IMR-90 (cell line): ENCODE measurements at regions not wholly inside any gene's neighbourhood (a gene's known extent, or its start where the extent isn't known, plus 50 kb on each side); places are given as distances from the start of the nearest gene placed in this dataset.

Experiments
- ATAC-seq: fragments of 200-7000 bp; cut with Tn5 transposase; 2 replicates; pipeline ENCODE4 v1.9.1; 2020; ENCODE audit warnings: low read depth, mild to moderate bottlenecking, moderate library complexity
- BruUV-seq: library from RNA; stranded (reverse); fragments of 400-500 nt; replicated peaks from 2 replicates; lab custom pipeline; 2021; lab: Mats Ljungman, UMichigan
- CTCF ChIA-PET: fragments of 300-600 bp; formaldehyde crosslinking; extraction: SDS; loops from one replicate; lab custom pipeline; 2021; ENCODE audit warnings: antibody characterized with exemption; lab: Yijun Ruan, JAX
- POLR2A ChIA-PET: fragments of 300-600 bp; sonication (Branson Sonifier 250); formaldehyde crosslinking; loops from one replicate; lab custom pipeline; 2022; ENCODE audit warnings: antibody characterized with exemption; ENCODE audit not compliant: unreplicated experiment; lab: Charles Lee
- DNase-seq: peaks from one replicate; pipeline ENCODE4 v3.0.0; 2013
- H2AFZ ChIP-seq: replicated peaks from 2 replicates; pipeline ENCODE3; 2013; ENCODE audit warnings: low read length, mild to moderate bottlenecking; ENCODE audit not compliant: poor library complexity
- H2AK5ac ChIP-seq: 2 replicates; pipeline ENCODE4 v1.6.1; 2013; ENCODE audit warnings: low read depth, low read length, inconsistent platforms
- H2AK9ac ChIP-seq: replicated peaks from 2 replicates; pipeline ENCODE3; 2013; ENCODE audit warnings: mild to moderate bottlenecking, low read depth, low read length, moderate library complexity; ENCODE audit not compliant: poor library complexity
- H2BK120ac ChIP-seq: 2 replicates; pipeline ENCODE4 v1.6.1; 2013; ENCODE audit warnings: low read depth, low read length, inconsistent platforms
- H2BK15ac ChIP-seq: 3 replicates; pipeline ENCODE4 v1.6.1; 2013; ENCODE audit warnings: low read depth, low read length, inconsistent platforms
- H2BK20ac ChIP-seq: 2 replicates; pipeline ENCODE4 v1.6.1; 2013; ENCODE audit warnings: low read depth, mild to moderate bottlenecking, inconsistent platforms, low read length, moderate library complexity
- H2BK5ac ChIP-seq: 2 replicates; pipeline ENCODE4 v1.6.1; 2013; ENCODE audit warnings: mild to moderate bottlenecking, low read depth, low read length, inconsistent platforms; ENCODE audit not compliant: poor library complexity, severe bottlenecking
- H3K14ac ChIP-seq: replicated peaks from 2 replicates; pipeline ENCODE4 v1.6.1; 2013; ENCODE audit warnings: low read depth, low read length, inconsistent platforms
- H3K18ac ChIP-seq: 2 replicates; pipeline ENCODE4 v1.6.1; 2013; ENCODE audit warnings: low read depth, low read length, control low read depth
- H3K23ac ChIP-seq: 2 replicates; pipeline ENCODE4 v1.6.1; 2013; ENCODE audit warnings: low read depth, low read length, inconsistent platforms
- H3K27ac ChIP-seq: 2 replicates; pipeline ENCODE4 v1.5.1; 2013; ENCODE audit warnings: mild to moderate bottlenecking, control low read depth, low read length; ENCODE audit not compliant: insufficient read depth
- H3K27me3 ChIP-seq: 2 replicates; pipeline ENCODE4 v1.6.1; 2013; ENCODE audit warnings: low read length; ENCODE audit not compliant: control insufficient read depth, insufficient read depth
- H3K36me3 ChIP-seq: 2 replicates; pipeline ENCODE4 v1.6.1; 2013; ENCODE audit warnings: low read length, mixed read lengths; ENCODE audit not compliant: control insufficient read depth, insufficient read depth
- H3K4ac ChIP-seq: 2 replicates; pipeline ENCODE4 v1.6.1; 2013; ENCODE audit warnings: low read depth, low read length, inconsistent platforms
- H3K4me1 ChIP-seq: 2 replicates; pipeline ENCODE4 v1.6.1; 2013; ENCODE audit warnings: low read length, mixed read lengths; ENCODE audit not compliant: control insufficient read depth, insufficient read depth
- H3K4me2 ChIP-seq: 2 replicates; pipeline ENCODE4 v1.6.1; 2013; ENCODE audit warnings: low read depth, mild to moderate bottlenecking, control low read depth, low read length, moderate library complexity
- H3K4me3 ChIP-seq: 2 replicates; pipeline ENCODE4 v1.5.1; 2013; ENCODE audit warnings: low read depth, mild to moderate bottlenecking, control low read depth, low read length, moderate library complexity; ENCODE audit not compliant: insufficient read depth
- H3K56ac ChIP-seq: 2 replicates; pipeline ENCODE4 v1.6.1; 2013; ENCODE audit warnings: low read length, inconsistent platforms; ENCODE audit not compliant: insufficient read depth; ENCODE audit errors: extremely low read depth
- H3K79me1 ChIP-seq, 2 experiments: 2 replicates each; pipeline ENCODE4 v1.6.1; 2013; ENCODE audit warnings: low read length in 2 of 2, inconsistent platforms in 1 of 2, low read depth in 1 of 2
- H3K9ac ChIP-seq: 2 replicates; pipeline ENCODE4 v1.6.1; 2013; ENCODE audit warnings: low read depth, low read length, control low read depth
- H3K9me1 ChIP-seq: 2 replicates; pipeline ENCODE4 v1.6.1; 2013; ENCODE audit warnings: low read length, inconsistent platforms; ENCODE audit not compliant: insufficient read depth
- H3K9me3 ChIP-seq: 2 replicates; pipeline ENCODE4 v1.6.1; 2013; ENCODE audit warnings: low read length; ENCODE audit not compliant: control insufficient read depth, insufficient read depth
- H4K20me1 ChIP-seq: 2 replicates; pipeline ENCODE4 v1.6.1; 2013; ENCODE audit warnings: low read length, inconsistent platforms; ENCODE audit not compliant: insufficient read depth
- H4K5ac ChIP-seq: 2 replicates; pipeline ENCODE4 v1.6.1; 2013; ENCODE audit warnings: mild to moderate bottlenecking, low read depth, low read length, control low read depth
- H4K8ac ChIP-seq, 2 experiments: 2 replicates each; pipeline ENCODE4 v1.6.1; 2013; ENCODE audit warnings: low read depth in 2 of 2, low read length in 2 of 2, control low read depth in 1 of 2, inconsistent platforms in 1 of 2
- H4K91ac ChIP-seq: 2 replicates; pipeline ENCODE4 v1.6.1; 2013; ENCODE audit warnings: low read depth, low read length, inconsistent platforms; ENCODE audit not compliant: insufficient read depth
- BHLHE40 ChIP-seq: fragments of 150-350 bp; IDR thresholded peaks from 2 replicates; pipeline ENCODE4 v1.6.1; 2016; ENCODE audit warnings: mild to moderate bottlenecking, low read depth, low read length
- FOS ChIP-seq: fragments of 150-350 bp; IDR thresholded peaks from 2 replicates; pipeline ENCODE4 v1.6.1; 2016; ENCODE audit warnings: low read depth, low read length
- MAFK ChIP-seq: IDR thresholded peaks from 2 replicates; pipeline ENCODE4 v1.6.1; 2012; ENCODE audit warnings: low read depth, low read length, improper control_type of control experiment
- MAZ ChIP-seq: IDR thresholded peaks from 2 replicates; pipeline ENCODE4 v1.6.1; 2012; ENCODE audit warnings: low read depth, mild to moderate bottlenecking, low read length, improper control_type of control experiment, moderate library complexity, borderline replicate concordance
- MXI1 ChIP-seq: IDR thresholded peaks from 2 replicates; pipeline ENCODE4 v1.6.1; 2012; ENCODE audit warnings: low read depth, mild to moderate bottlenecking, low read length, moderate library complexity, borderline replicate concordance
- NFE2L2 ChIP-seq: fragments of 150-350 bp; IDR thresholded peaks from 2 replicates; pipeline ENCODE4 v1.6.1; 2016; ENCODE audit warnings: low read depth, mild to moderate bottlenecking, low read length
- POLR2A ChIP-seq: IDR thresholded peaks from 2 replicates; pipeline ENCODE4 v1.6.1; 2012; ENCODE audit warnings: mild to moderate bottlenecking, low read depth, low read length
- RAD21 ChIP-seq: IDR thresholded peaks from 2 replicates; pipeline ENCODE4 v1.6.1; 2012; ENCODE audit warnings: low read length, improper control_type of control experiment
- RCOR1 ChIP-seq: IDR thresholded peaks from 2 replicates; pipeline ENCODE4 v1.6.1; 2012; ENCODE audit warnings: mild to moderate bottlenecking, low read length, improper control_type of control experiment; ENCODE audit not compliant: insufficient replicate concordance
- RFX5 ChIP-seq: IDR thresholded peaks from 2 replicates; pipeline ENCODE4 v1.8.0; 2012; ENCODE audit warnings: low read depth, mild to moderate bottlenecking, low read length, moderate library complexity
- WGBS, 2 experiments: methylation state at CpG; one replicate each; pipeline versions ENCODE4 v1.1.5 to v1.1.7; 2013; ENCODE audit warnings: missing lambda C conversion rate in 2 of 2; ENCODE audit not compliant: insufficient read length in 1 of 2; ENCODE audit errors: extremely low coverage in 2 of 2; 5-methylcytosine and 5-hydroxymethylcytosine counted together
- dilution Hi-C: fragments of 300-500 bp; cut with HindIII; formaldehyde crosslinking; loops from one replicate; pipeline ENCODE4 v1.14.3; 2018; ENCODE audit warnings: low sequenced_read_pairs; ENCODE audit not compliant: unreplicated experiment
- in situ Hi-C: fragments of 300-500 bp; cut with MboI; formaldehyde crosslinking; loops from 3 replicates; pipeline ENCODE4 v1.14.3; 2019; ENCODE audit warnings: low sequenced_read_pairs, inconsistent platforms, mixed read lengths
- intact Hi-C: fragments of 100-400 bp; cut with micrococcal nuclease; formaldehyde crosslinking; loops from 2 replicates; pipeline ENCODE4 v1.10.0; 2022
- TF ChIP-seq, protein P1 (sequence below): fragments of 150-350 bp; IDR thresholded peaks from 2 replicates; pipeline ENCODE4 v1.6.1; 2017; ENCODE audit warnings: mild to moderate bottlenecking, antibody characterized with exemption, low read length, low read depth
- TF ChIP-seq, protein P2 (sequence below): fragments of 150-350 bp; IDR thresholded peaks from 2 replicates; pipeline ENCODE4 v1.6.1; 2016; ENCODE audit warnings: low read depth, mild to moderate bottlenecking, low read length, moderate library complexity, borderline replicate concordance

- H2AFZ ChIP-seq = no peak overlapping the region
- H3K56ac ChIP-seq = no peak overlapping the region
- H3K27ac ChIP-seq = no peak overlapping the region
- H2BK20ac ChIP-seq = no peak overlapping the region
- dilution Hi-C loops (no loop called here), intact Hi-C loops (no loop called here), in situ Hi-C loops (no loop called here)
- H3K14ac ChIP-seq = no peak overlapping the region
- H2BK120ac ChIP-seq = no peak overlapping the region
- H3K4me1 ChIP-seq = peaks cover 2% of the 10 kb centered on the region; the same call in 1 of the 2 replicates
- H2AK9ac ChIP-seq = no peak overlapping the region
- H4K20me1 ChIP-seq = no peaks in the 10 kb centered on the region; the same call in 1 of the 2 replicates
- ChIA-PET POLR2A (no interaction called here), CTCF (no interaction called here)
- H3K23ac ChIP-seq = no peak overlapping the region
- H3K9me1 ChIP-seq = no peaks in the 10 kb centered on the region; the same call in 1 of the 2 replicates
- no peak overlapping the region for H4K5ac ChIP-seq
- DNase-seq (no peak), ATAC-seq (no peak)
- H3K9me3 ChIP-seq = no peaks in the 10 kb centered on the region
- H3K27me3 ChIP-seq = peaks cover 4% of the 10 kb centered on the region; the same call in 1 of the 2 replicates
- no peak overlapping the region for H4K91ac ChIP-seq
- no peak overlapping the region for H2AK5ac ChIP-seq
- no peak overlapping the region for H3K4me2 ChIP-seq
- WGBS, 2 experiments = 100% methylated on average over 3 of the region's 8 CpGs; no CpG with 5 or more reads in 1 of the 2 experiments
- no peak overlapping the region for H4K8ac ChIP-seq
- H3K18ac ChIP-seq = no peak overlapping the region
- H3K79me1 ChIP-seq = no peaks in the 10 kb centered on the region
- H3K9ac ChIP-seq = no peak overlapping the region
- no peak overlapping the region for H3K4me3 ChIP-seq
- no TSS peak for BruUV-seq
- no peak overlapping the region for H2BK5ac ChIP-seq
- H3K36me3 ChIP-seq = no peaks in the 10 kb centered on the region; the same call in 1 of the 2 replicates
- TF ChIP-seq MAZ (no peak), BHLHE40 (no peak), RFX5 (no peak), NFE2L2 (no peak), RAD21 (no peak), FOS (no peak), RCOR1 (no peak), POLR2A (no peak), MAFK (no peak), MXI1 (no peak)
- TF ChIP-seq, protein P1, sequence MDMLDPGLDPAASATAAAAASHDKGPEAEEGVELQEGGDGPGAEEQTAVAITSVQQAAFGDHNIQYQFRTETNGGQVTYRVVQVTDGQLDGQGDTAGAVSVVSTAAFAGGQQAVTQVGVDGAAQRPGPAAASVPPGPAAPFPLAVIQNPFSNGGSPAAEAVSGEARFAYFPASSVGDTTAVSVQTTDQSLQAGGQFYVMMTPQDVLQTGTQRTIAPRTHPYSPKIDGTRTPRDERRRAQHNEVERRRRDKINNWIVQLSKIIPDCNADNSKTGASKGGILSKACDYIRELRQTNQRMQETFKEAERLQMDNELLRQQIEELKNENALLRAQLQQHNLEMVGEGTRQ = no peak
- TF ChIP-seq, protein P2, sequence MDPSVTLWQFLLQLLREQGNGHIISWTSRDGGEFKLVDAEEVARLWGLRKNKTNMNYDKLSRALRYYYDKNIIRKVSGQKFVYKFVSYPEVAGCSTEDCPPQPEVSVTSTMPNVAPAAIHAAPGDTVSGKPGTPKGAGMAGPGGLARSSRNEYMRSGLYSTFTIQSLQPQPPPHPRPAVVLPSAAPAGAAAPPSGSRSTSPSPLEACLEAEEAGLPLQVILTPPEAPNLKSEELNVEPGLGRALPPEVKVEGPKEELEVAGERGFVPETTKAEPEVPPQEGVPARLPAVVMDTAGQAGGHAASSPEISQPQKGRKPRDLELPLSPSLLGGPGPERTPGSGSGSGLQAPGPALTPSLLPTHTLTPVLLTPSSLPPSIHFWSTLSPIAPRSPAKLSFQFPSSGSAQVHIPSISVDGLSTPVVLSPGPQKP = no peak
- H2BK15ac ChIP-seq = no peak overlapping the region
- no peak overlapping the region for H3K4ac ChIP-seq
These were observed 396.5 kb upstream of the C2CD4B start for GRCh38 chr15:62561571-62561970.
